HUES6 (cell line): ENCODE measurements at regions not wholly inside any gene's neighbourhood (a gene's known extent, or its start where the extent isn't known, plus 50 kb on each side); places are given as distances from the start of the nearest gene placed in this dataset.

Experiments
- H3K27ac ChIP-seq: 2 replicates; pipeline ENCODE4 v1.7.0; 2013; ENCODE audit warnings: low read depth, mild to moderate bottlenecking, low read length, inconsistent platforms
- H3K27me3 ChIP-seq: 2 replicates; pipeline ENCODE4 v1.6.1; 2013; ENCODE audit warnings: low read length; ENCODE audit not compliant: control insufficient read depth, insufficient read depth
- H3K36me3 ChIP-seq: 2 replicates; pipeline ENCODE4 v1.6.1; 2013; ENCODE audit warnings: low read length; ENCODE audit not compliant: control insufficient read depth, insufficient read depth
- H3K4me1 ChIP-seq: 2 replicates; pipeline ENCODE4 v1.6.1; 2013; ENCODE audit warnings: low read length; ENCODE audit not compliant: control insufficient read depth, insufficient read depth
- H3K4me3 ChIP-seq: 2 replicates; pipeline ENCODE4 v1.5.1; 2013; ENCODE audit warnings: low read depth, low read length
- H3K9ac ChIP-seq: one replicate; pipeline ENCODE4 v1.6.1; 2013; ENCODE audit warnings: mild to moderate bottlenecking, low read length
- H3K9me3 ChIP-seq: 2 replicates; pipeline ENCODE4 v1.6.1; 2013; ENCODE audit warnings: low read depth, low read length; ENCODE audit not compliant: control insufficient read depth, insufficient read depth

- Histone ChIP-seq H3K9ac (no peak overlapping the region), H3K9me3 (no peaks in the 10 kb centered on the region), H3K36me3 (no peaks in the 10 kb centered on the region), H3K27me3 (no peaks in the 10 kb centered on the region), H3K4me3 (no peak overlapping the region), H3K27ac (no peak overlapping the region), H3K4me1 (no peaks in the 10 kb centered on the region; the same call in 1 of the 2 replicates)
Measured at GRCh38 chr6:120200853-120201252, 851.3 kb upstream of the MAN1A1 start.

- Histone ChIP-seq H3K27ac (peak overlapping the region; percentile 13; the same call in 1 of the 2 replicates), H3K9ac (no peak overlapping the region), H3K27me3 (no peaks in the 10 kb centered on the region), H3K4me1 (peaks cover 10% of the 10 kb centered on the region), H3K4me3 (no peak overlapping the region), H3K9me3 (no peaks in the 10 kb centered on the region), H3K36me3 (no peaks in the 10 kb centered on the region)
Measured at GRCh38 chr6:120198033-120198432, 848.5 kb upstream of the MAN1A1 start.

GRCh38 chr6:120186080-120186479 lies 836.5 kb upstream of the MAN1A1 start:
- no peaks in the 10 kb centered on the region for H3K9me3 ChIP-seq
- no peak overlapping the region for H3K27ac ChIP-seq
- no peak overlapping the region for H3K4me3 ChIP-seq
- no peaks in the 10 kb centered on the region for H3K36me3 ChIP-seq
- no peaks in the 10 kb centered on the region for H3K4me1 ChIP-seq
- H3K27me3 ChIP-seq, result no peaks in the 10 kb centered on the region
- no peak overlapping the region for H3K9ac ChIP-seq

- H3K4me3 ChIP-seq, result no peak overlapping the region
- H3K36me3 ChIP-seq, result no peaks in the 10 kb centered on the region
- no peak overlapping the region for H3K9ac ChIP-seq
- no peaks in the 10 kb centered on the region for H3K4me1 ChIP-seq
- H3K9me3 ChIP-seq, result no peaks in the 10 kb centered on the region
- no peak overlapping the region for H3K27ac ChIP-seq
- H3K27me3 ChIP-seq, result no peaks in the 10 kb centered on the region
Measured at GRCh38 chr6:120173250-120173649, 823.7 kb upstream of the MAN1A1 start.

GRCh38 chr6:120164531-120164930 lies 815.0 kb upstream of the MAN1A1 start:
- Histone ChIP-seq H3K9ac (no peak overlapping the region), H3K9me3 (no peaks in the 10 kb centered on the region), H3K4me1 (no peaks in the 10 kb centered on the region)

GRCh38 chr6:120157873-120158272 lies 808.3 kb upstream of the MAN1A1 start:
- Histone ChIP-seq H3K9me3 (peaks cover 5% of the 10 kb centered on the region; the same call in 1 of the 2 replicates), H3K4me3 (no peak overlapping the region), H3K9ac (no peak overlapping the region), H3K36me3 (no peaks in the 10 kb centered on the region), H3K27me3 (no peaks in the 10 kb centered on the region), H3K27ac (no peak overlapping the region), H3K4me1 (no peaks in the 10 kb centered on the region)

More at GRCh38 chr6:120164531-120164930, 815.0 kb upstream of the MAN1A1 start:
- no peak overlapping the region for H3K4me3 ChIP-seq
- H3K36me3 ChIP-seq, result no peaks in the 10 kb centered on the region
- H3K27ac ChIP-seq, result no peak overlapping the region
- no peaks in the 10 kb centered on the region for H3K27me3 ChIP-seq

GRCh38 chr6:120147071-120147871 lies 797.7 kb upstream of the MAN1A1 start:
- H3K36me3 ChIP-seq, result no peaks in the 10 kb centered on the region
- no peak overlapping the region for H3K27ac ChIP-seq
- H3K9me3 ChIP-seq, result no peaks in the 10 kb centered on the region
- H3K4me3 ChIP-seq, result no peak overlapping the region
- H3K9ac ChIP-seq, result no peak overlapping the region
- peaks cover 3% of the 10 kb centered on the region; the same call in 1 of the 2 replicates for H3K4me1 ChIP-seq
- no peaks in the 10 kb centered on the region for H3K27me3 ChIP-seq

GRCh38 chr6:120141601-120142000 lies 792.0 kb upstream of the MAN1A1 start:
- no peak overlapping the region for H3K9ac ChIP-seq
- no peaks in the 10 kb centered on the region for H3K9me3 ChIP-seq
- H3K4me3 ChIP-seq, result no peak overlapping the region
- H3K36me3 ChIP-seq, result no peaks in the 10 kb centered on the region
- no peaks in the 10 kb centered on the region for H3K4me1 ChIP-seq
- H3K27me3 ChIP-seq, result no peaks in the 10 kb centered on the region
- no peak overlapping the region for H3K27ac ChIP-seq

- H3K4me1 ChIP-seq, result no peaks in the 10 kb centered on the region
- no peak overlapping the region for H3K27ac ChIP-seq
- no peaks in the 10 kb centered on the region for H3K27me3 ChIP-seq
- H3K9ac ChIP-seq, result no peak overlapping the region
- no peaks in the 10 kb centered on the region for H3K9me3 ChIP-seq
- no peaks in the 10 kb centered on the region for H3K36me3 ChIP-seq
- H3K4me3 ChIP-seq, result no peak overlapping the region
Measured at GRCh38 chr6:120137492-120137891, 787.9 kb upstream of the MAN1A1 start.

- no peaks in the 10 kb centered on the region for H3K9me3 ChIP-seq
- H3K27ac ChIP-seq, result no peak overlapping the region
- H3K4me1 ChIP-seq, result no peaks in the 10 kb centered on the region
- H3K9ac ChIP-seq, result no peak overlapping the region
- H3K4me3 ChIP-seq, result no peak overlapping the region
- no peaks in the 10 kb centered on the region for H3K27me3 ChIP-seq
- no peaks in the 10 kb centered on the region for H3K36me3 ChIP-seq
Measured at GRCh38 chr6:120129228-120129627, 779.7 kb upstream of the MAN1A1 start.

- Histone ChIP-seq H3K9ac (no peak overlapping the region), H3K4me3 (no peak overlapping the region), H3K27me3 (no peaks in the 10 kb centered on the region), H3K9me3 (no peaks in the 10 kb centered on the region), H3K27ac (no peak overlapping the region), H3K4me1 (no peaks in the 10 kb centered on the region; the same call in 1 of the 2 replicates), H3K36me3 (no peaks in the 10 kb centered on the region)
Measured at GRCh38 chr6:120122401-120122800, 772.8 kb upstream of the MAN1A1 start.
